GM23338 (cell line): ENCODE measurements at regions not wholly inside any gene's neighbourhood (a gene's known extent, or its start where the extent isn't known, plus 50 kb on each side); places are given as distances from the start of the nearest gene placed in this dataset.

ENCODE experiments used
- ATAC-seq: fragments of 200-7000 bp; cut with Tn5 transposase; 3 replicates; pipeline ENCODE4 v1.9.1; 2020
- DNase-seq: peaks from one replicate; pipeline ENCODE4 v3.0.0-alpha.2; 2015; ENCODE audit warnings: low spot score
- H2AFZ ChIP-seq: fragments of 200-600 bp; sonication (generic); 2 replicates; pipeline ENCODE4 v1.8.0; 2016; ENCODE audit warnings: antibody characterized with exemption, mild to moderate bottlenecking, moderate library complexity
- H3F3A ChIP-seq: fragments of 200-600 bp; sonication (generic); replicated peaks from 2 replicates; pipeline ENCODE4 v1.8.0; 2017; ENCODE audit warnings: antibody characterized with exemption, mixed run types, low read depth
- H3K27ac ChIP-seq: fragments of 200-600 bp; sonication (generic); 2 replicates; pipeline ENCODE4 v1.6.1; 2016; ENCODE audit warnings: low read depth
- H3K27me3 ChIP-seq: fragments of 200-600 bp; sonication (generic); 2 replicates; pipeline ENCODE4 v1.8.0; 2016; ENCODE audit warnings: mild to moderate bottlenecking, mixed run types, moderate library complexity; ENCODE audit not compliant: insufficient read depth
- H3K36me3 ChIP-seq: fragments of 200-600 bp; sonication (generic); 2 replicates; pipeline ENCODE4 v1.8.0; 2016; ENCODE audit warnings: mild to moderate bottlenecking; ENCODE audit not compliant: insufficient read depth
- H3K4me1 ChIP-seq: fragments of 200-600 bp; sonication (generic); 2 replicates; pipeline ENCODE4 v1.8.0; 2016; ENCODE audit warnings: mild to moderate bottlenecking, moderate library complexity; ENCODE audit not compliant: insufficient read depth
- H3K4me2 ChIP-seq: fragments of 200-600 bp; sonication (generic); 2 replicates; pipeline ENCODE4 v1.7.1; 2017; ENCODE audit warnings: mixed run types
- H3K4me3 ChIP-seq: fragments of 200-600 bp; sonication (generic); 2 replicates; pipeline ENCODE4 v1.6.1; 2016; ENCODE audit warnings: mixed run types
- H3K79me2 ChIP-seq: fragments of 200-600 bp; sonication (generic); replicated peaks from 2 replicates; pipeline ENCODE4 v1.8.0; 2017; ENCODE audit warnings: mild to moderate bottlenecking; ENCODE audit not compliant: insufficient read depth
- H3K9me2 ChIP-seq: fragments of 200-600 bp; sonication (generic); 2 replicates; pipeline ENCODE4 v1.8.0; 2017; ENCODE audit not compliant: insufficient read depth
- H4K20me1 ChIP-seq: fragments of 200-600 bp; sonication (generic); replicated peaks from 2 replicates; pipeline ENCODE4 v1.8.0; 2017; ENCODE audit warnings: mild to moderate bottlenecking; ENCODE audit not compliant: insufficient read depth
- H3K27ac Mint-ChIP-seq: 2 replicates; pipeline ENCODE4 v1.8.0; 2020; ENCODE audit warnings: inconsistent platforms, mild to moderate bottlenecking, moderate library complexity, mixed read lengths
- H3K27me3 Mint-ChIP-seq: 3 replicates; pipeline ENCODE4 v1.8.0; 2022; ENCODE audit warnings: low read depth, mild to moderate bottlenecking, moderate library complexity, mixed read lengths, inconsistent platforms; ENCODE audit not compliant: insufficient read depth, poor library complexity
- H3K36me3 Mint-ChIP-seq: 3 replicates; pipeline ENCODE4 v1.8.0; 2021; ENCODE audit warnings: low read depth, mild to moderate bottlenecking, inconsistent platforms, moderate library complexity, mixed read lengths
- H3K4me1 Mint-ChIP-seq: 3 replicates; pipeline ENCODE4 v1.8.0; 2020; ENCODE audit warnings: mild to moderate bottlenecking, inconsistent platforms, mixed read lengths
- H3K4me3 Mint-ChIP-seq: 3 replicates; pipeline ENCODE4 v1.8.0; 2021; ENCODE audit warnings: moderate library complexity, mild to moderate bottlenecking, inconsistent platforms, mixed read lengths
- H3K9me3 Mint-ChIP-seq: 3 replicates; pipeline ENCODE4 v1.8.0; 2020; ENCODE audit warnings: moderate library complexity, mild to moderate bottlenecking, inconsistent platforms, mixed read lengths
- CREB1 ChIP-seq: fragments of 250-450 bp; sonication (Bioruptor Pico); IDR thresholded peaks from 2 replicates; pipeline ENCODE4 v1.5.0; 2020; ENCODE audit warnings: low read depth, mild to moderate bottlenecking, moderate library complexity
- CTCF ChIP-seq, 2 experiments: fragments of 200-600 bp in 1 of 2; sonication (generic) in 1 of 2; conservative IDR thresholded peaks; 2 replicates each; pipeline versions ENCODE4 v1.5.1 to v1.6.1; 2016 to 2017; ENCODE audit warnings: antibody characterized with exemption in 2 of 2, low read depth in 2 of 2, mild to moderate bottlenecking in 2 of 2, moderate library complexity in 1 of 2
- ETS1 ChIP-seq: IDR thresholded peaks from 2 replicates; pipeline ENCODE4 v1.6.1; 2016; ENCODE audit warnings: antibody characterized with exemption
- EZH2 ChIP-seq: fragments of 200-600 bp; sonication (generic); IDR thresholded peaks from one replicate; pipeline ENCODE4 v1.8.0; 2017; ENCODE audit warnings: antibody characterized with exemption, mild to moderate bottlenecking, low read depth; ENCODE audit not compliant: unreplicated experiment
- EZH2phosphoT487 ChIP-seq: fragments of 200-600 bp; sonication (generic); IDR thresholded peaks from one replicate; pipeline ENCODE4 v1.8.1; 2018; ENCODE audit warnings: antibody characterized with exemption; ENCODE audit not compliant: unreplicated experiment
- JUNB ChIP-seq: IDR thresholded peaks from one replicate; pipeline ENCODE4 v1.6.1; 2016; ENCODE audit warnings: antibody characterized with exemption; ENCODE audit not compliant: unreplicated experiment
- NANOG ChIP-seq: IDR thresholded peaks from 2 replicates; pipeline ENCODE4 v1.6.1; 2016; ENCODE audit warnings: antibody characterized with exemption, borderline replicate concordance
- POLR2AphosphoS5 ChIP-seq: IDR thresholded peaks from 2 replicates; pipeline ENCODE4 v1.6.1; 2016; ENCODE audit warnings: antibody characterized with exemption, low read depth
- REST ChIP-seq: IDR thresholded peaks from one replicate; pipeline ENCODE4 v1.6.1; 2018; ENCODE audit warnings: antibody characterized with exemption; ENCODE audit not compliant: unreplicated experiment
- STAT1 ChIP-seq: IDR thresholded peaks from one replicate; pipeline ENCODE4 v1.6.1; 2016; ENCODE audit warnings: antibody characterized with exemption; ENCODE audit not compliant: unreplicated experiment
- ZNF114 ChIP-seq: fragments of 250-450 bp; sonication (Bioruptor Pico); IDR thresholded peaks from 2 replicates; pipeline ENCODE4 v1.5.0; 2020; ENCODE audit warnings: mild to moderate bottlenecking, moderate library complexity
- ZNF331 ChIP-seq: fragments of 250-450 bp; sonication (Bioruptor Pico); IDR thresholded peaks from 2 replicates; pipeline ENCODE4 v1.5.0; 2020; ENCODE audit warnings: low read depth, mild to moderate bottlenecking, moderate library complexity
- ZNF462 ChIP-seq: fragments of 250-450 bp; sonication (Bioruptor Pico); IDR thresholded peaks from 2 replicates; pipeline ENCODE4 v1.5.0; 2020; ENCODE audit warnings: mild to moderate bottlenecking, moderate library complexity

GRCh38 chr5:155076379-155076778, 62.8 kb downstream of the KIF4B start:
- TF ChIP-seq NANOG (no peak), ZNF462 (CRISPR knock-in tag) (no peak), CREB1 (CRISPR knock-in tag) (no peak), EZH2 (no peak), ZNF114 (no peak), JUNB (no peak), EZH2phosphoT487 (no peak), POLR2AphosphoS5 (no peak), ZNF331 (CRISPR knock-in tag) (no peak), CTCF (conservative IDR thresholded peaks at IDR 0.05; ENCODE audit: low read depth in 2 of 2) (no peak), STAT1 (no peak), REST (no peak), ETS1 (no peak)
- Mint-ChIP-seq H3K4me3 (no peak overlapping the region), H3K36me3 (peaks cover 4% of the 10 kb centered on the region; the same call in 2 of the 3 replicates), H3K9me3 (peaks cover 5% of the 10 kb centered on the region; the same call in 1 of the 3 replicates), H3K4me1 (peaks cover 4% of the 10 kb centered on the region; the same call in 2 of the 3 replicates), H3K27me3 (peaks cover 4% of the 10 kb centered on the region), H3K27ac (peak overlapping the region; percentile 10; the same call in 1 of the 2 replicates)
- DNase-seq (no peak), ATAC-seq (no peak)
- Histone ChIP-seq H3K4me2 (no peak overlapping the region), H3K27ac (no peak overlapping the region), H3K9me2 (peaks cover 5% of the 10 kb centered on the region), H3K27me3 (no peaks in the 10 kb centered on the region), H3K4me3 (no peak overlapping the region), H3K79me2 (no peaks in the 10 kb centered on the region), H2AFZ (no peak overlapping the region), H3K4me1 (no peaks in the 10 kb centered on the region; the same call in 1 of the 2 replicates), H3F3A (no peaks in the 10 kb centered on the region), H3K36me3 (no peaks in the 10 kb centered on the region), H4K20me1 (no peaks in the 10 kb centered on the region)
